A549 (cell line): ENCODE measurements at regions not wholly inside any gene's neighbourhood (a gene's known extent, or its start where the extent isn't known, plus 50 kb on each side); places are given as distances from the start of the nearest gene placed in this dataset.
A peak's percentile ranks its signal among the peaks of the same experiment; 100 is the strongest.

Experiments
- ATAC-seq, 2 experiments: fragments of 200-7000 bp in 1 of 2; fragments of >200 bp in 1 of 2; cut with Nextera tagmentation in 1 of 2; cut with Tn5 transposase in 1 of 2; 3 replicates each; pipeline versions ENCODE4 v1.8.0 to v1.9.1; 2018 to 2020; ENCODE audit warnings: mild to moderate bottlenecking in 1 of 2, moderate library complexity in 1 of 2
- CTCF ChIA-PET: fragments of 300-600 bp; sonication (Branson Sonifier 250); formaldehyde crosslinking; extraction: SDS; loops from one replicate; lab custom pipeline; 2021; ENCODE audit warnings: antibody characterized with exemption, inconsistent platforms; lab: Yijun Ruan, JAX
- POLR2A ChIA-PET: fragments of 350-600 bp; formaldehyde crosslinking; extraction: SDS; loops from one replicate; lab custom pipeline; 2021; ENCODE audit warnings: antibody characterized with exemption, inconsistent platforms; lab: Yijun Ruan, JAX
- DNase-seq, 2 experiments: peaks; one replicate each; pipeline versions ENCODE4 v3.0.0 to v3.0.0-alpha.2; 2011 to 2016; ENCODE audit warnings: low read depth in 1 of 2, low spot score in 1 of 2
- FAIRE-seq: peaks from 2 replicates; lab custom pipeline; 2011; peaks lifted over from hg19 to GRCh38; lab: Jason Lieb, UNC
- H3K27ac ChIP-seq, 2 experiments: fragments of >200 bp; sonication (Bioruptor Twin); formaldehyde crosslinking; 3 replicates each; pipeline ENCODE4 v1.5.1; 2016 to 2017
- H3K4me1 ChIP-seq: fragments of >200 bp; sonication (Bioruptor Twin); formaldehyde crosslinking; 3 replicates; pipeline ENCODE4 v1.6.1; 2016
- H3K4me2 ChIP-seq: fragments of >200 bp; sonication (Bioruptor Twin); formaldehyde crosslinking; 3 replicates; pipeline ENCODE4 v1.6.1; 2016
- H3K4me3 ChIP-seq: fragments of >200 bp; sonication (Bioruptor Twin); formaldehyde crosslinking; 3 replicates; pipeline ENCODE4 v1.5.1; 2016
- H3K9me3 ChIP-seq: fragments of >200 bp; sonication (Bioruptor Twin); formaldehyde crosslinking; 3 replicates; pipeline ENCODE4 v1.6.1; 2016
- BHLHE40 ChIP-seq: IDR thresholded peaks from 2 replicates; pipeline ENCODE4 v1.6.1; 2012; ENCODE audit warnings: low read depth, low read length, inconsistent platforms
- EHF ChIP-seq: fragments of 250-450 bp; sonication (Bioruptor Pico); IDR thresholded peaks from 2 replicates; pipeline ENCODE4 v1.5.0; 2020; ENCODE audit warnings: mild to moderate bottlenecking
- EHMT2 ChIP-seq: fragments of 200-600 bp; sonication (generic); IDR thresholded peaks from 2 replicates; pipeline ENCODE4 v1.6.1; 2016; ENCODE audit warnings: antibody characterized with exemption, low read depth, mild to moderate bottlenecking, moderate library complexity
- ESRRA ChIP-seq: fragments of 150-350 bp; IDR thresholded peaks from 2 replicates; pipeline ENCODE4 v1.6.1; 2014; ENCODE audit warnings: mild to moderate bottlenecking, low read length, borderline replicate concordance
- FOSB ChIP-seq: fragments of 250-450 bp; sonication (Bioruptor Pico); IDR thresholded peaks from 2 replicates; pipeline ENCODE4 v1.5.0; 2020; ENCODE audit warnings: mild to moderate bottlenecking, moderate library complexity
- HOXB5 ChIP-seq: fragments of 250-450 bp; sonication (Bioruptor Pico); IDR thresholded peaks from 2 replicates; pipeline ENCODE4 v1.5.0; 2020; ENCODE audit warnings: mild to moderate bottlenecking, moderate library complexity
- JUN ChIP-seq, 2 experiments: fragments of >200 bp; sonication (Bioruptor Twin); formaldehyde crosslinking; IDR thresholded peaks; 2 replicates in 1 of 2; 3 replicates in 1 of 2; pipeline ENCODE4 v1.6.1; 2016 to 2017
- MYC ChIP-seq: IDR thresholded peaks from 2 replicates; pipeline ENCODE4 v1.6.1; 2012; ENCODE audit warnings: mild to moderate bottlenecking, inconsistent platforms, low read length, improper control_type of control experiment, borderline replicate concordance
- NFE2L2 ChIP-seq: fragments of 150-350 bp; conservative IDR thresholded peaks from 2 replicates; pipeline ENCODE4 v1.6.1; 2014; ENCODE audit warnings: low read length
- RAD21 ChIP-seq, 2 experiments: fragments of >200 bp in 1 of 2; sonication (Bioruptor Twin) in 1 of 2; formaldehyde crosslinking in 1 of 2; IDR thresholded peaks in 1 of 2; conservative IDR thresholded peaks in 1 of 2; 2 replicates in 1 of 2; 3 replicates in 1 of 2; pipeline ENCODE4 v1.6.1; 2012 to 2018; ENCODE audit warnings: inconsistent platforms in 1 of 2
- RCOR1 ChIP-seq: fragments of 150-350 bp; IDR thresholded peaks from 2 replicates; pipeline ENCODE4 v1.6.1; 2014; ENCODE audit warnings: antibody characterized with exemption, low read length, low read depth
- SMC3 ChIP-seq: fragments of >200 bp; sonication (Bioruptor Twin); formaldehyde crosslinking; IDR thresholded peaks from 3 replicates; pipeline ENCODE4 v1.6.1; 2018; ENCODE audit warnings: inconsistent platforms
- SREBF2 ChIP-seq: fragments of 450-650 bp; IDR thresholded peaks from 2 replicates; pipeline ENCODE4 v1.6.1; 2014; ENCODE audit warnings: mild to moderate bottlenecking, moderate library complexity
- ZC3H11A ChIP-seq: fragments of 450-650 bp; IDR thresholded peaks from 2 replicates; pipeline ENCODE4 v1.6.1; 2014; ENCODE audit warnings: antibody characterized with exemption, mild to moderate bottlenecking
- WGBS: methylation state at CpG from one replicate; pipeline ENCODE4 v1.1.6; 2017; ENCODE audit errors: missing lambda C conversion rate; 5-methylcytosine and 5-hydroxymethylcytosine counted together
- TF ChIP-seq, protein P1 (sequence below): IDR thresholded peaks from 2 replicates; pipeline ENCODE4 v1.6.1; 2012
- TF ChIP-seq, protein P2 (sequence below): IDR thresholded peaks from 2 replicates; pipeline ENCODE4 v1.6.1; 2012
- TF ChIP-seq, protein P3 (sequence below): fragments of >200 bp; sonication (Bioruptor Twin); formaldehyde crosslinking; IDR thresholded peaks from 2 replicates; pipeline ENCODE4 v1.6.1; 2016
- TF ChIP-seq, protein P4 (sequence below): fragments of >200 bp; sonication (Bioruptor Twin); formaldehyde crosslinking; IDR thresholded peaks from 3 replicates; pipeline ENCODE4 v1.5.1; 2016
- TF ChIP-seq, protein P5 (sequence below): fragments of 450-650 bp; IDR thresholded peaks from 2 replicates; pipeline ENCODE4 v1.6.1; 2014; ENCODE audit warnings: antibody characterized with exemption
- TF ChIP-seq, protein P6 (sequence below): fragments of 150-350 bp; IDR thresholded peaks from 2 replicates; pipeline ENCODE4 v1.6.1; 2014; ENCODE audit warnings: low read depth, mild to moderate bottlenecking, low read length
- TF ChIP-seq, protein P7 (sequence below): fragments of 200-600 bp; sonication (generic); IDR thresholded peaks from 2 replicates; pipeline ENCODE4 v1.6.1; 2016; ENCODE audit warnings: antibody characterized with exemption, mild to moderate bottlenecking, moderate library complexity

DNA sequence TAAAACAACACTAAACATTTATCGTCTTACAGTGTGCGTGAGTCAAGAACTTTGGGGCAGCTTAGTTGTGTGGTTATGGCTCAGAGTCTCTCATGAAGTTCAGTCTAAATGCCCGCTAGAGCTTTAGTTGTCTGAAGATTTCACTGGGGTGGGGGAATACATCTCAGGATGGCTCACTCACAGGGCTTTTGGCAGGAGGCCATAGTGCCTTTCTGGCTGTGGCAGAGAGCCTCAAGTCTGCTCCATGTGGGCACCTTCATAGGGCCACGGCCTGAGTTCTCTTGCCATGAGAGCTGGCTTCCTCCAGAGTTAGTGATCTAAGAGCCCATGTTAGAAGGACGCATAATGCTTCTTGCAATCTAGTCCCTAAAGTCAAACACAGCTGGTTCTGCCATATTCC is 258.8 kb upstream of the NUDT12 start:
- POLR2A ChIA-PET, result no interaction called here
- no peak for ATAC-seq
- TF ChIP-seq, protein P1, sequence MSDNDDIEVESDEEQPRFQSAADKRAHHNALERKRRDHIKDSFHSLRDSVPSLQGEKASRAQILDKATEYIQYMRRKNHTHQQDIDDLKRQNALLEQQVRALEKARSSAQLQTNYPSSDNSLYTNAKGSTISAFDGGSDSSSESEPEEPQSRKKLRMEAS, result no peak
- TF ChIP-seq, protein P2, sequence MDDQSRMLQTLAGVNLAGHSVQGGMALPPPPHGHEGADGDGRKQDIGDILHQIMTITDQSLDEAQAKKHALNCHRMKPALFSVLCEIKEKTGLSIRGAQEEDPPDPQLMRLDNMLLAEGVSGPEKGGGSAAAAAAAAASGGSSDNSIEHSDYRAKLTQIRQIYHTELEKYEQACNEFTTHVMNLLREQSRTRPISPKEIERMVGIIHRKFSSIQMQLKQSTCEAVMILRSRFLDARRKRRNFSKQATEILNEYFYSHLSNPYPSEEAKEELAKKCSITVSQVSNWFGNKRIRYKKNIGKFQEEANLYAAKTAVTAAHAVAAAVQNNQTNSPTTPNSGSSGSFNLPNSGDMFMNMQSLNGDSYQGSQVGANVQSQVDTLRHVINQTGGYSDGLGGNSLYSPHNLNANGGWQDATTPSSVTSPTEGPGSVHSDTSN, result no peak
- no peak for TF ChIP-seq HOXB5 (CRISPR knock-in tag)
- no peak for TF ChIP-seq ZC3H11A
- TF ChIP-seq EHMT2, result no peak
- TF ChIP-seq NFE2L2, result no peak
- TF ChIP-seq, all 56 proteins: peak for 0
- Histone ChIP-seq H3K4me3 (no peak overlapping the region), H3K4me2 (no peak overlapping the region), H3K4me1 (no peaks in the 10 kb centered on the region), H3K27ac (no peak overlapping the region), H3K9me3 (no peaks in the 10 kb centered on the region)
- WGBS, result 67% methylated on average over 5 of the region's 5 CpGs
- CTCF ChIA-PET, result interaction anchor here (0.6 kb wide), 2 partner anchors 13 to 1074 kb away, joined by 3 read pairs; no protein-coding TSS in a partner anchor
- no peak for FAIRE-seq
- no peak for DNase-seq

DNA sequence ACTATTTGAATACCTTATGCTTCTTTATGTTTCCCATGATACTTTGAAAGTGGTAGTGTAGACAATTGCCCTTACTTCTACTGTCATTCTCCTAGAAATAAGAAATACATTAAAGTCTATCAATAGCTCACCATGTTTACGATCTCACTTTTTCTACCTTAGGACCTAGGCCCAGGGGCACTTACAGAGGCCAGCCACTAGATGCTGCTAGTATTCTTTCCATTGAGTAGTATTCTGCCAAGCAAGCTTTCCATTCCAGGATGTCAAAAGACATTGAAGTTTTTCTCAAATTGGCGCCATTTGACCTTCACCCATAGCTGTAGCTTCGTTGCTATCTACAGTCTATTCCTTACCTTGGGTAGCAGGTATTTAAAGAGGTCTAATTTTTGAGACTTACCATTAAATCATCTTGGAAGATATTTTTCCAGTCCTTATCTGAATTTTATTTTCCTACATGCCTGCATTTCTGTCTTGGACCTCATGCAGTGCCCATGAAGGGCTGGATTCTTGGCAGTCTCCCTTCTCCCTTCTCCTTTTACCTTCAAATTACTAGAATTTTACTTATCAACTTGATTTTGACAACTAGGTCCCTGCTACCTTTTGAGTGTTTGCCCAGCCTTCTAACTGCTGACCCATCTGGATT is 246.0 kb upstream of the NUDT12 start:
- Histone ChIP-seq H3K4me3 (no peak overlapping the region), H3K27ac (no peak overlapping the region), H3K9me3 (no peaks in the 10 kb centered on the region), H3K4me2 (no peak overlapping the region), H3K4me1 (no peaks in the 10 kb centered on the region)
- peak; percentile 78 for FAIRE-seq
- 7% methylated on average over 3 of the region's 3 CpGs for WGBS
- peak; percentile 40 to 65 for DNase-seq
- TF ChIP-seq SMC3 (peak; percentile 87), NFE2L2 (no peak), EHMT2 (no peak), EHF (no peak), RAD21 (conservative IDR thresholded peaks at IDR 0.05 in 1 of 2, IDR thresholded peaks at IDR 0.05 in 1 of 2) (peak; percentile 91 to 95)
- TF ChIP-seq, protein P3, sequence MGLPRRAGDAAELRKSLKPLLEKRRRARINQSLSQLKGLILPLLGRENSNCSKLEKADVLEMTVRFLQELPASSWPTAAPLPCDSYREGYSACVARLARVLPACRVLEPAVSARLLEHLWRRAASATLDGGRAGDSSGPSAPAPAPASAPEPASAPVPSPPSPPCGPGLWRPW, result no peak
- TF ChIP-seq, protein P4, sequence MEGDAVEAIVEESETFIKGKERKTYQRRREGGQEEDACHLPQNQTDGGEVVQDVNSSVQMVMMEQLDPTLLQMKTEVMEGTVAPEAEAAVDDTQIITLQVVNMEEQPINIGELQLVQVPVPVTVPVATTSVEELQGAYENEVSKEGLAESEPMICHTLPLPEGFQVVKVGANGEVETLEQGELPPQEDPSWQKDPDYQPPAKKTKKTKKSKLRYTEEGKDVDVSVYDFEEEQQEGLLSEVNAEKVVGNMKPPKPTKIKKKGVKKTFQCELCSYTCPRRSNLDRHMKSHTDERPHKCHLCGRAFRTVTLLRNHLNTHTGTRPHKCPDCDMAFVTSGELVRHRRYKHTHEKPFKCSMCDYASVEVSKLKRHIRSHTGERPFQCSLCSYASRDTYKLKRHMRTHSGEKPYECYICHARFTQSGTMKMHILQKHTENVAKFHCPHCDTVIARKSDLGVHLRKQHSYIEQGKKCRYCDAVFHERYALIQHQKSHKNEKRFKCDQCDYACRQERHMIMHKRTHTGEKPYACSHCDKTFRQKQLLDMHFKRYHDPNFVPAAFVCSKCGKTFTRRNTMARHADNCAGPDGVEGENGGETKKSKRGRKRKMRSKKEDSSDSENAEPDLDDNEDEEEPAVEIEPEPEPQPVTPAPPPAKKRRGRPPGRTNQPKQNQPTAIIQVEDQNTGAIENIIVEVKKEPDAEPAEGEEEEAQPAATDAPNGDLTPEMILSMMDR, result peak; percentile 89
- ATAC-seq, result peak; percentile 91 to 95
- CTCF ChIA-PET, result interaction anchor here (0.6 to 2.6 kb wide), 9 partner anchors 13 to 1139 kb away, joined by 3 to 14 read pairs (median 3); no protein-coding TSS in a partner anchor
- POLR2A ChIA-PET, result no interaction called here

DNA sequence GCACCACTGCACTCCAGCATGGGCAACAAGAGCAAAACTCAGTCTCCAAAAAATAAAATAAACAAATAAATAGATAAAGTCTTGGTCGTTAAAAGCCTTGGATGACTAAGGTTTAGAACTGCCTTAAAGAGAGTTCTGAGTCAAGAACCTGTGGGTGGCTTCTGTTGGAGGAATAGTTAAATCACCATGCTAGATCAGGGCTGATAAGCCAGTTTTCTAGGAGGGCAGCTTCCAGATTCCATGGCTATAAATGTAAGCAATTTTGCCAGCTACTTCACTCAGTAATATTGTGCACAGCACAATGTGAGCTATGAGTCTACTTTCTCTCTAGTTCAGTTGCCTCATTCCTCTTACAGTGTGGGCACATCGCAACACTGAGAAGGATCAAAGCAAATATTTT is 242.1 kb upstream of the NUDT12 start:
- no peak for FAIRE-seq
- Histone ChIP-seq H3K27ac (no peak overlapping the region), H3K9me3 (no peaks in the 10 kb centered on the region), H3K4me3 (no peak overlapping the region), H3K4me2 (no peak overlapping the region), H3K4me1 (no peaks in the 10 kb centered on the region)
- DNase-seq, result no peak
- ATAC-seq, result no peak
- WGBS, result 44% methylated on average over 2 of the region's 2 CpGs
- ChIA-PET CTCF (no interaction called here), POLR2A (no interaction called here)
- no peak for TF ChIP-seq MYC
- TF ChIP-seq, protein P5, sequence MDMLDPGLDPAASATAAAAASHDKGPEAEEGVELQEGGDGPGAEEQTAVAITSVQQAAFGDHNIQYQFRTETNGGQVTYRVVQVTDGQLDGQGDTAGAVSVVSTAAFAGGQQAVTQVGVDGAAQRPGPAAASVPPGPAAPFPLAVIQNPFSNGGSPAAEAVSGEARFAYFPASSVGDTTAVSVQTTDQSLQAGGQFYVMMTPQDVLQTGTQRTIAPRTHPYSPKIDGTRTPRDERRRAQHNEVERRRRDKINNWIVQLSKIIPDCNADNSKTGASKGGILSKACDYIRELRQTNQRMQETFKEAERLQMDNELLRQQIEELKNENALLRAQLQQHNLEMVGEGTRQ, result no peak
- no peak for TF ChIP-seq SMC3
- no peak for TF ChIP-seq EHMT2
- TF ChIP-seq ZC3H11A, result no peak
- TF ChIP-seq, protein P2, result no peak
- TF ChIP-seq FOSB (CRISPR knock-in tag), result no peak
- no peak for TF ChIP-seq RCOR1
- no peak for TF ChIP-seq SREBF2
- TF ChIP-seq BHLHE40, result no peak
- no peak for TF ChIP-seq JUN (IDR thresholded peaks at IDR 0.05)
- TF ChIP-seq, protein P6, sequence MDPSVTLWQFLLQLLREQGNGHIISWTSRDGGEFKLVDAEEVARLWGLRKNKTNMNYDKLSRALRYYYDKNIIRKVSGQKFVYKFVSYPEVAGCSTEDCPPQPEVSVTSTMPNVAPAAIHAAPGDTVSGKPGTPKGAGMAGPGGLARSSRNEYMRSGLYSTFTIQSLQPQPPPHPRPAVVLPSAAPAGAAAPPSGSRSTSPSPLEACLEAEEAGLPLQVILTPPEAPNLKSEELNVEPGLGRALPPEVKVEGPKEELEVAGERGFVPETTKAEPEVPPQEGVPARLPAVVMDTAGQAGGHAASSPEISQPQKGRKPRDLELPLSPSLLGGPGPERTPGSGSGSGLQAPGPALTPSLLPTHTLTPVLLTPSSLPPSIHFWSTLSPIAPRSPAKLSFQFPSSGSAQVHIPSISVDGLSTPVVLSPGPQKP, result no peak
- no peak for TF ChIP-seq ESRRA
- TF ChIP-seq, protein P7, sequence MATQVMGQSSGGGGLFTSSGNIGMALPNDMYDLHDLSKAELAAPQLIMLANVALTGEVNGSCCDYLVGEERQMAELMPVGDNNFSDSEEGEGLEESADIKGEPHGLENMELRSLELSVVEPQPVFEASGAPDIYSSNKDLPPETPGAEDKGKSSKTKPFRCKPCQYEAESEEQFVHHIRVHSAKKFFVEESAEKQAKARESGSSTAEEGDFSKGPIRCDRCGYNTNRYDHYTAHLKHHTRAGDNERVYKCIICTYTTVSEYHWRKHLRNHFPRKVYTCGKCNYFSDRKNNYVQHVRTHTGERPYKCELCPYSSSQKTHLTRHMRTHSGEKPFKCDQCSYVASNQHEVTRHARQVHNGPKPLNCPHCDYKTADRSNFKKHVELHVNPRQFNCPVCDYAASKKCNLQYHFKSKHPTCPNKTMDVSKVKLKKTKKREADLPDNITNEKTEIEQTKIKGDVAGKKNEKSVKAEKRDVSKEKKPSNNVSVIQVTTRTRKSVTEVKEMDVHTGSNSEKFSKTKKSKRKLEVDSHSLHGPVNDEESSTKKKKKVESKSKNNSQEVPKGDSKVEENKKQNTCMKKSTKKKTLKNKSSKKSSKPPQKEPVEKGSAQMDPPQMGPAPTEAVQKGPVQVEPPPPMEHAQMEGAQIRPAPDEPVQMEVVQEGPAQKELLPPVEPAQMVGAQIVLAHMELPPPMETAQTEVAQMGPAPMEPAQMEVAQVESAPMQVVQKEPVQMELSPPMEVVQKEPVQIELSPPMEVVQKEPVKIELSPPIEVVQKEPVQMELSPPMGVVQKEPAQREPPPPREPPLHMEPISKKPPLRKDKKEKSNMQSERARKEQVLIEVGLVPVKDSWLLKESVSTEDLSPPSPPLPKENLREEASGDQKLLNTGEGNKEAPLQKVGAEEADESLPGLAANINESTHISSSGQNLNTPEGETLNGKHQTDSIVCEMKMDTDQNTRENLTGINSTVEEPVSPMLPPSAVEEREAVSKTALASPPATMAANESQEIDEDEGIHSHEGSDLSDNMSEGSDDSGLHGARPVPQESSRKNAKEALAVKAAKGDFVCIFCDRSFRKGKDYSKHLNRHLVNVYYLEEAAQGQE, result no peak
